ENCODE measurements at regions not wholly inside any gene's neighbourhood (a gene's known extent, or its start where the extent isn't known, plus 50 kb on each side); places are given as distances from the start of the nearest gene placed in this dataset.
"Not testable (repeated sequence)": the region's sequence is repeated elsewhere in the genome, so short reads cannot be mapped to it uniquely, and the experiment has no call there.

DNA sequence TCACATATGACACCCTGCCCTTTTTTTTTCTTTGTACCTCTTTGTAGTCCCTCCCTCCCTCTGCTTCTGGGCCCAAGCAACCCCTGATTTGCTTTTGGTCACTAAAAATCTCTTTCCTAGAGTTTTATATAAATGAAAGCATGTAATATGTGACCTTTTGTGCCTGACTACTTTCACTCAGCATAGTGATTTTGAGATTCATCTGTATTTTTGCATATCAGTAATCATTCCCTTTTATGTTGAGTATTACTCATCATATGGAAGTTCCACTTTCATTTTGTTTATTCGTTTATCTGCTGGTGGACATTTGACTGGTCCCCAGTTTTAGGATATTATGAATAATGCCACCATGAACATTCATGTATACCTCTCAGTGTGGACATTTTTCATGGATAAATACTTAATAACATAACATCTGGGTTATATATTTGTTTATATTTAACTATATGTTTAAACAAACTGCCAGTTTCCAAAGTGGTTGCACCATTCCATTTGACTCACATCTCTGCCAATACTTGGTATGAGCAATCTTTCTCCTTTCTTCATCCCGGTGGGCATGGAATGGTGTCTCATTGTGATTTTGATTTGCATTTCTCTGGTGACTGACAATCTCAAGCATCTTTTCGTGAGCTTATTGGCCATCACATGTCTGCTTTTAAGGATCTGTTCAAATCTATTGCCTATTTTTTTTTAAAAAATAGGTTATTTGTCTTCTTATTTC lies 115.7 kb upstream of the S1PR3 start:
- FAIRE-seq: no peak

DNA sequence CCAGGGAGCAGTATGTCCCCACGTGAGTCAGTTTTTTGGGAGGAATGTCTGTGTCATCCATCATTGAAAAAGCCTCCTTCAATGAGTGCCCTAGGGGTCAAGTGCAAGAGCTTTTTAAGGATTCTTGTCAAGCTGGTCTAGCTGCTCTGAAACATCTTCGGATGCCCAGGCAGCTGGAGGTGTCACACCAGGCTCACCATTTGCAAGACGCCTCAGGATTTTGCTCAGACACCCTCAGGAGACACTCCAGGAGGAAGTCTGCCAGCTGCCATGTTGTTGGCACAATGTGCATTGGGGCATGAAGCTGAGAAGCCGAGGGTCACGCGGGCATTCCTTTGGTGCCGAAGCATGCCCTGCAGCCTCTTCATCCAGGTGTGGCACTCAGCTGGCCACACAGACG lies 111.1 kb upstream of the S1PR3 start:
- FAIRE-seq: no peak

DNA sequence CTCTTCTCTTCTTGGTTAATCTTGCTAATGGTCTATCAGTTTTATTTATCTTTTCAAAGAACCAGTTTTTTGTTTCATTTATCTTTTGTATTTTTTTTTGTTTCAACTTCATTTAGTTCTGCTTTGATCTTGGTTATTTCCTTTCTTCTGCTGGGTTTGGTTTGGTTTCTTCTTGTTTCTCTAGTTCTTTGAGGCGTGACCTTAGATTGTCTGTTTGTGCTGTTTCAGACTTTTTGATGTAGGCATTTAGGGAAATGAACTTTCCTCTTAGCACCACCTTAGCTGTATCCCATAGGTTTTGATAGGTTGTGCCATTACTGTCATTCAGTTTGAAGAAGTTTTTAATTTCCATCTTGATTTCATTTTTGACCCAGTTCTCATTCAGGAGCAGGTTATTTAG lies 107.0 kb upstream of the S1PR3 start:
- FAIRE-seq: not testable (repeated sequence)

DNA sequence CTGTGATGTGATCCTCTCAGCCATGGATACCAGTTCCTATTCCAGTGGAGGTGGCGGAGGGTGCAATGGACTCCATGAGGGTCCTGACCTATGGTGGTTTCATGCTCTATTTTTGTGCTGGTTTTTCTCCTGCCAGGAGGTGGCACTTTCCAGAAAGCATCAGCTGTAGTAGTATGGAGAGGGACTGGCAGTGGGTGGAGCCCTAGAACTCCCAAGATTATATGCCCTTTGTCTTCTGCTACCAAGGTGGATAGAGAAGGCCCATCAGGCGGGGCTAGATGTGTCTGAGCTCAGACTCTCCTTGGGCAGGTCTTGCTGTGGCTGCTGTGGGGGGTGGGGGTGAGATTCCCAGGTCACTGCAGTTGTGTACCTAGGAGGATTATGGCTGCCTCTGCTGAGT lies 104.5 kb upstream of the S1PR3 start:
- FAIRE-seq: not testable (repeated sequence)

DNA sequence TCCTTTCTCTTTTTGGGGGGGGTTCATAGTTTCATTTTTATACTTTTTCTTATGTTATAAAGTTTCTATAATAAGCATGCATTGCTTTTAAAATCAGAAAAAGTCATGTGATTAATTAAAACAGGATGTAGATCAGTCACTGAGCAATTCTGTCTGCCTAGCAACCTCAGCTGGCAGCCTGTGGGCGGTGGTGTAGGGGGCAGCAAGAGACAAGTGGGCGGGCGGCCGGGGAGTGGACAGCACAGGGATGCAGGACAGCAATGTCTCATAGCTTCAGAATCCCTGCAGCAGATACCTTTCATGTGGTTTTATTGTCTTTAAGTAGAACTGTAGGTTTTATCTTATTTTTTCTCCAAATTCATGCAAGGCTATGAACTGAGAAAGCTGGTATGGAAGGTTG lies 101.9 kb upstream of the S1PR3 start:
- FAIRE-seq: no peak

DNA sequence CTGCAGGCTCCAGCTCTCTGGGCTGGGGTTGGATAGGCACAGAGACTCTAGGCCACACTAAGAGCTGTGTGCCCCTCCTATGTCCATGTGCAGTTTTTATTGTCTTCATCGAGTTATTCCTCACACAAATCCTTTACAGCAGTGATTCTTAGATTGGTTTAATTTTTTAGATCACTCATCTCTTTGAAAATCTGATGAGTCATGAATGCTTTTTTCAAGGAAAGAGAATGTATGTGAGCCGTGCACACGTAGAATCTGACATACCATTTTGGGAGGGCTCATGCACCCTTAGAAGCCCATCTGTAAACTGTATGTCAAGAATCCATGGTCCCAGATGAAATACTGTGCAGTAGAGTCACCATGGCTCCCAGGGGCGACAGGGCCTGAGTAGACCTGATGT lies 100.7 kb upstream of the S1PR3 start:
- FAIRE-seq: no peak

DNA sequence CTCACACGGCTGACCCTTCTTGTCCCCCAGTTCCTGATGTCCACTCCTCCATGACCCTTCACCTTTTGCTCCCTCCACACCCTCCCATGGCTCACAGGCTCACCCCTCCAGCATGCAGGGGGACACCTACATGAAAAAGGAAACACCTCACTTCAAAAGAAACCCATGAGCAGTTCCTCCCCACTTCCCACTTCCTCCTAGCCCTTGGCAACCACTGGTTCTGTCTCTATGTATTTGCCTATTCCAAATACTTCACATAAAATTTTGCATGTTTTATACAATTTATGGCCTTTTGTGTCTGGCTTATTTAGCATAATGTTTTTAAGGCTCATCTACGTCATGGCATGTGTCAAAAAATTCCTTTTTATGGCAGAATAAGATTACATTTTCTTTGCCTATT lies 100.2 kb upstream of the S1PR3 start:
- FAIRE-seq: no peak

DNA sequence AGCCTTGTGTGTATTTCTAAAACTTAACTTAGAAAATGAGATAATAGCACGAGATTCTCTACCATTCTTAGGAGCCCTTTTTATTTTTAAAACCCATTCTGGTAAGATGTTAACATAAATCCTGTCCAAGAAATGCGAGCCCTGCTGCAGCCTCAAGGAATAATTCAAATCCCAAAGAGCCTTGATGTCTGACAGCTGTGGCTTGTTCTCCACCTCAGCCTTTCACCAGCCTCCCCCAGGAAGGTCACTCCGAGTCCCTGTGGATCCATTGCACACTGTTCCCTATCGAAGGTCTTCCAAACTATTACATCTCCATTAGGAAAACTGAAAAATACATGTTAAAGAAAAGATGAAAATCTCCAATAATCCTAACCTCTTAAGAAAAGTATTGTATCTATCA lies 98.5 kb upstream of the S1PR3 start:
- FAIRE-seq: no peak

DNA sequence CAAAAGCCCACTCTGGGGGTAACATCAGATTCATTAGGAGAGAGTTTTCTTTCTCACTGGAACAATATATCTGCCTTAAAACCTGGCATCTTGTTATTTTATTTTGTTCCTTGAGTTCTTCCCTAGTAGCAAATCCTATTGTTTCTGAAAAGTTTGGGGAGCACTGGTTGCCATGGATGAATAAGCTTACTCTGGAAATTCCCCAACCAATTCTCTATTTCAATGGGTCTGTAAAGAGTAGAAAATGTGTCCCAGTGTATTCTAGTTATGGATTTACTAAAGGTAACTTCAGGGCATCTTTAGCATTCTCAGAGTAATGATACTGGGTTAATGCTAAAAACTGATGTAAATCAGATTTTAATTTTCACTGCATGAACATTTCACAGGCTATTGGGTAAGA lies 94.2 kb upstream of the S1PR3 start:
- no peak for FAIRE-seq

DNA sequence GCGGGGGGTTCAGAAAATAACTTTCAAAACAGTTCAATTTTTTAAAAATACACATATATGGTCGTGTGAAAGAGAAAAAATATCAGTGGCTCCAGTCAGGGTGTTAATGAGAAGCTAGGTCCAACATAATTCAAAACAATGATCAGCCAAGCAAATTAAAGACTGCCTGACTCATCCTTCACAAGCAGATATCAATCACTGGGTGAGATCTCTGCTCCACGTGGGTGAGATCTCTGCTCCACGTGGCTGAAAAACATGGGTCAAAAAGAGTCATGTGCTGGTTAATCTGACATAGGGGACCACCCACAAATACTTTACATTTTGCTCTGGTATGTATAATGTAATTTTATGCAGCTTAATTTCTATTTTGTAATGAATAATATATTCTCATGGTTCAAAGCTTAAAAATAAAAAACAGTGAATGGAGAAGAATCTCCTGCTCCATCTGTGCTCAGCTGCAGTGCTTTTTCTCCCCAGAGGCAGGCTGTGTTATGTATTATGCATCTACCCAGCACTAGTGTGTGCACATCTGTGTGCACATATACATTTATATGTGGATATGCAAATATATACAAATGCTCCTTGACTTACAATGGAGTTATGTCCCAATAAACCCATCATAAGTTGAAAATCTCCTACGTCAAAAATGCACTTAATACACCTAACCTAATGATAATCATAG lies 93.1 kb upstream of the S1PR3 start:
- FAIRE-seq: no peak

DNA sequence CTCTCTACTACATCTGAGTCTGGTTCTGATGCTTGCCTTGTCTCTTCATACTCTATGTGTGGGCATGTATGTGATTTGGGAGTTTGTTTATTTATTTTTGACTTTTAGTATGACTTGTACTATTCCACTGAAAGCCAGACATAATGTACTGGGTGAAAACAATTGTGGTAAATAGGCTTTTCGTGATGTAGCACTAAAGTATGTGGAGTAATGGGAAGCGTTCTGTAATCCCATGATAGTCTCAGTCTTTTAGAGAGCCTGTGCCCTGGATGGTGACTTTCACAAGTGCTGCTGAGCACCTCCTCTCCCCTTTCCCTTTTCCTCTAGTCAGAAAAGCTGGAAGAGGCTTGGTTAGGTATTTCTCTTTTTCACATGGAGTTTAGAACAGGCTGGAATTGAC lies 85.8 kb upstream of the S1PR3 start:
- FAIRE-seq: no peak

DNA sequence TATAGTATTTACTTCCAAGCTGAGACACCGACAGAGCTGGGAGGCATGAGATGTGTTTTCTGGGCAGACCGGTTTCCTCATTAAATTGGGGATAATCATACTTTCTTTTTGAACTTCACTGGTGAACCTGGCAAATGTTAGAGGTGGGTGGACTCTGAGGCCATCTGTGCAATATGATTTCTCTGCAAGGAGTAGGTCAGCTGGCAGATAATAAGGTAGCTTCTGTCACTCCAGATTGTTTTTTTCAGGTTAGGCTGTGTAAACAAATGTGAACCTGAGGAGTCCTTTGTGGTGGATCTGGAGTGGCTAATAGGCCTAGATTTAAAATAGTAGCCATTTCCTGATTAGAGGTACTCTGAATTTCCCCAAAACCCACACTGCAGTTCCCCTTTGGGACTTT lies 75.4 kb upstream of the S1PR3 start:
- FAIRE-seq: no peak

DNA sequence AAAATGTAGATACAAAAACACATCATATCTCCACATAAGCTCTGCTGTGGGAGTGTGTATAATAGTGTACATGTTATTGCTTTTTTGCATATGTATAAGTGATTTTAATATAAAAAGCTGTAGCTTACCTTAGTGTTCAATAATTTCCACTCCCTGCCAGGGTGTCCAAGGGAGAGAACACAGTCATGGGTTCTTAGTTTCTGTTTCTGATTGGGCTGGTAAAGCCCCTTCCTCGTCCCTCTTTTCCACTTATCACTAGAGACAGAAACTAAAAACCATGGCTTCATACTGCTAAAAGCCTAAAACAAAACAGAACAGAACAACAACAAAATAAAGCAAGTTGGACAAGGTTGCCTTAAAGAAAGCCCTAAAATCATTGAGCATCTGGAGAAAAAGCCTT lies 74.4 kb upstream of the S1PR3 start:
- FAIRE-seq: no peak

DNA sequence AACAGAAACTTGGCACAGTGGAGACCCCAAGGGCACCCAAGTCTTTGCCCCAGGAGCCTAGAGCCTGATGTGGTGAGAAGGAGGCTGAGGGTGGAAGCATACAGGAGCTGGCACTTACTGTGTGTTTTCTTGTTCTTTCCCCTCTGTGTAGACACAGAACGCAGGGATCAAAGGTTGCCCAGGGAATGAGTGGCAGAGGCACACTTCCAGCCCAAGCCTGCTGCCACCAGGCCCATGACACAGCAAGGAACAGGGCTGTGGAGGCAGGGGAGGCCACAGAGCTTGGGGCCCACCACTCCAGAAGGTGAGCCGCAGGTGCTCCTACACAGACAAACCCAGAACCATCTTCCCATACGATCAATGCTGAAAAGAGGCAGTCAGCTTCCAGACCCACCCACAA lies 73.9 kb upstream of the S1PR3 start:
- no peak for FAIRE-seq

DNA sequence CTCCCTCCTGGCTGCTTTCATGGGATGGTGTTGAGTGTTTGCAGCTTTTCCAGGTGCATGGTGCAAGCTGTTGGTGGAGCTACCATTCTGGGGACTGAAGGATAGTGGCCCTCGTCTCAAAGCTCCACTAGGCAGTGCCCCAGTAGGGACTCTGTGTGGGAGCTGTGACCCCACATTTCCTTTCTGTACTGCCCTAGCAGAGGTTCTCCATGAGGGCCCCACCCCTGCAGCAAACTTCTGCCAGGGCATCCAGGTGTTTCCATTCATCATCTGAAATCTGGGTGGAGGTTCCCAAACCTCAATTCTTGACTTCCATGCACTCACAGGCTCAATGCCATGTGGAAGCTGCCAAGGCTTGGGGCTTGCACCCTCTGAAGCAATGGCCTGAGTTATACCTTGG lies 72.7 kb upstream of the S1PR3 start:
- FAIRE-seq: not testable (repeated sequence)

DNA sequence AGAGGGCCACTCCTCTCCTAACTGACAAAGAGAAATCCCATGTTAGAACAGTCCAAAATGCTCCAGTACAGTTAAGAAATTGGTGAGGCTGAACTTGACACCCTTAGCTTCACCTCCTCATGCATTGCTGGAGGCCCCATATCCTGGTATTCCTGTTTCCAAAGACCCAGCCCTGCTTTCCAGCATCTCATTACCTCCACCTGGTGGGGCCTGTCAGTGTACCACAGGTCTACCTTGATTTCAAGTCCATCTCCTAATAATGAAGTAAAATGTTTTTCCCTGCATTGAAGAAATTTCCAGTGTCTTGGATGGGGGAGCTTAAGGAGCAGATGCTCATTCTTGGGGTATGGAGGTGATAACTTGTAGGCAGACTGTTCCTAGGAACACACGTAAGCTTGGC lies 70.6 kb upstream of the S1PR3 start:
- no peak for FAIRE-seq

DNA sequence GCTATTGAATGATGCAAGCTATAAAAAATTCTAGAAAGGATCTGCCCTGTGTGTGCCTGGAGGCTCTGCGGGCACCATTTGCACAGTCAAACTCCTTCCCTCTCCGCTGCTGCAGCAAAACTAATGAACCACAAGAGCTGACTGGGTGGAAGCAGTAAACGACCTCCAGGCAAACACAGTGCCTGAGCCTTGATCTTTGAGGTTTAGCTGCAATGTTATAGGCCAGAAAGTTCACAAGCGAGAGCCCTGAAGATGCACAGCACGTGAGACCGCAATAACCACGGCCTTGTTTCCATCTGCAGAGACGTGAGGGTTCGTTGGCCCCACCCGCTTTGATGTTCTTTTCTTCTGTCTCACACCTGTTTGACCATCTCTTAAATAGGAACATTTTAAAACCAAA lies 69.2 kb upstream of the S1PR3 start:
- no peak for FAIRE-seq

DNA sequence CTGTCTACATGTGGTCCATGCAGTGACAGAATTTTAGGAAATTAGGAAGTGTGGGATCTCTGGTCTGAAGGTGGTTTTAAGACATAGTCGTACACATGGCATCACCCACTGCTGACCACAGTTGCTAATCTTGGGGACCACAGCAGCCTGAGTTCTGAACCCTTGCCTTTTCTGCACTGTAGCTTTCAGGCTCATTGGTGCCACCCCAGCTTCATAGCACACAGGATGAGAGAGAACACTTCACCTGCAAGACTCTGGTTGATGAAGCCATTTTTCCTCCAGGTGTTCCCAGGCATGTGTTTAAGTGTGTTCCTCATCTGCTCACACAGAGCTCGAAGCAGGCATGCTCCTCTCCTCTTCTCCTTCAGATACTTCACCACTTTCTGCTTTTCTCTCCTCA lies 68.2 kb upstream of the S1PR3 start:
- FAIRE-seq: no peak

DNA sequence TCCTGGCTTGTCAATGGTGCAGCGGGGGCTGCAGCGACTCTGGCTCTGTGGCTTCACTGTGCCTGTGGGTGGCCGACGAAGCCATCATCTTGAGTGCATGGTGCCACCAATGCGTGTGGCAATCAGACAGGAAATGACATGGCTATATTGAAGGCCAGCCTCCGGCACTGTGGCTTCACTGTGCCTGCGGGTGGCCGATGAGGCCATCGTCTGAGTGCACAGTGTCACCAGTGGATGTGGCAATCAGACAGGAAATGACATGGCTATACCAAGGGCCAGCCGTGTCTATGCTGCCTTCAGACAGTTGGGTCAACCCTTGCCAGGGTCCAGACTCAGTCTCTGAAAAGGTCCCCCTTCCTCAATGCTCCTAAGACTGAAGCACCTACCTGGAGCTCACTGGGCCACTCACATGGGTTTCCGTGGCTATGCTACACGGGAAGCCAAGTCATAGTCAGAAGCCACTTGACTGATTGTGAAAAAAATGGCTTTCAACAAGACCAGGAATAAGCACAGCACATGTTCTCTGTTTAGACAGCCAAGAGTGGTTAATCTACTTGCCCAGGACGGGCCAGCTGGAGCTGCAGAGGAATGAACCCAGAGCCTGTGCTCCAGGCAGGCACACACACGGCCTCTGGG lies 67.5 kb upstream of the S1PR3 start:
- no peak for FAIRE-seq

DNA sequence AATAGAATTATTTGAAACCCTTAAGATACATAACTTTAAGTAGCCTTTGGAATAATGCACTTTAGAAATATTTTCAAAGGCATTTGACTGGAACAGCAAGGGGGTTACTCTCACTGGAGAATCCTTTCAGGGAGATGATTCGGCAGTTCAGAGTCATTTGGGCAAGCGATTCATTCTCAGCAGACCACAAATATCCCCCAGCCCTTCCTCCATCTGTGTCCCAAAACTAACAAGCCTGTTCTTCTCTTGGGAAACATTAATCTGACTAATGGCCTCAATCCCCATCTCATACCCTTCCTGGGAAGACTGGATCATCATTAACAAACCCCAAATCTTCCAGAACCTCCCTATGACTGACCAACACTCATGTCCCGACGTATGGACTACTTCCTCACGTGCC lies 65.8 kb upstream of the S1PR3 start:
- FAIRE-seq: no peak

DNA sequence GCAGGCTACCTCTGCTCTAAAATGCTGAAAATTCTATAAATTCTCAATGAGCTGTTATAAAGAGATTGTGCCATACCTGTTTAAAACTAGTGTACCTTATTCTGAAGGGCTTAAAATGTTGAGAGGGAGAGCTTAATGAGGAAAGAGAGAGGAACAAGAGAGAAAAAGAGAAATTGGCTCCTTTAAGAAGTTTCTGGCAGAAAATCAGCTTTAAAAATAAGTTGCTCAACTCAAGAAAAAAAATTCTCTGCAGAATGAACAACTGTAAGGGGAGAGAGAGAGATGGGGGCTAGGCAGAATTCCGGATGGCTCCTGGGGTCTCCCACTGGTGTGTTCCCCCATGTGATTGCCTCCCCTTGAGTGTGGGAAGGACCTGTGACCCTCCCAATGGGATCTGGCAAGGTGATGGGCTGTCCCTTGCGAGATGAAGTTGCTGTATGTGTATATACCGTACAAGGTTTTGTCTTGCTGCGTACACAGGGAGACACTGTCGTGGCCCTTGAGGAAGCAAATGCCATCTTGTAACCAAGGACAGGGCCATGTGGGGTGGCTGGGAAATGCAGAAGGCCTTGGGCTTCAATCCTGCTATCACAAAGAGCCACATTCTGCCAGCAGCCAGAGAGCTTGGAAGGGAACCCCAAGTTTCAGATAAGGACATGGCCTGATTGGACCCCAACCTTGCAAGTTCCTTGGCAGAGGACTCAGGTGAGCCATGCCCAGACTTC lies 64.3 kb upstream of the S1PR3 start:
- no peak for FAIRE-seq

DNA sequence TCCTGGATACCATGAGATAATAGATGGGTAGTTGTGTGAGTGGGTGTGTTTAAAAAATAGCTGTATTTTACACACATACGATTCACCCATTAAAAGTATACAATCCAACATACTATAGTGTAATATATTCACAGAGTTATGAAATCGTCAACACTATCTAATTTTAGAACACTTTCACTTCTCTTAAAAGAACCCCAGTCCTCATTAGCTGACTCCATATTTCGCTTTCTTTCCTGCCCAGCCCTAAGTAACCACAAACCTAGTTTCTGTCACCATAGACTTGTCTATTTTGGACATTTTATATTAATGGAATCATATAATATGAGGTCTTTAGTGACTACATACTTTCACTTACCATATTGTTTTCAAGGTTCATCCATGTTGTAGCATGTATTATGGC lies 63.8 kb upstream of the S1PR3 start:
- FAIRE-seq: no peak

DNA sequence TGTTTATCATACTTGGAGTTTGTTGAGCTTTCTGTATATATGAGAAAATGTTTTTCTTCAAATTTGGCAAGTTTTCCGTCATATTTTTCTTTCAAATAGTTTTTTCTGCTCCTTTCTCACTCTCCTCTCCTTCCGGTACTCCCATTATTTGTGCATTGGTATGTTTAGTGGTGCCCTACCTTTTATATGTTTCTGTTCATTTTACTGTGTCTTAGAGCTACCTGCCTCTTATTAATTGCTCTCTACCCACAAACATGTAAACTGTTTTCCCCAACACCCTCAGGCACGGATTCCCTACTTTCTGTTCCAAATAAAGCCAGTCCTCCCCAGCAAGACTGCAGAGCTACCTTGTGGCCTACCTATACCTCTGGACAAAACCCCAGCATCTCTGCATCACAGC lies 60.6 kb upstream of the S1PR3 start:
- no peak for FAIRE-seq

DNA sequence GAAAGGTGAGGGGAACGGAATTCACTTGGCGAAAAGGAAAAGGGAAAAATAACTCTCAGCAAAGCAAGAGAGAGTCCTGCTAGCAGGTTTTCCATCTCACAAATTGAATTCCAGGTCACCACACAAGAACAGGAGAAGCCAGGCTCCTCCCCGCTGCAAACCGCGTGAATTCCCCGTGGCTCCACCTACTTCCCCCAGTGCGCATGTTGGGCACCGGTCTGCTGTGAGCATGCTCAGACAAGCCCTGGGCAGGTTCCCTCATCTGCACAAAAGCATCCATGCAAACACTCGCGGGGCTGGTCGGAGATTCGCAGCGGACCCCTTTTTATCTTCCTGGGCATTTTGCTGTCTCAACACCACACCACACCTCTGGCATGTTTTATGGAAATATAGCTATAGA lies 58.5 kb upstream of the S1PR3 start:
- FAIRE-seq: no peak
